ENCODE measurements at regions not wholly inside any gene's neighbourhood (a gene's known extent, or its start where the extent isn't known, plus 50 kb on each side); places are given as distances from the start of the nearest gene placed in this dataset.

DNA sequence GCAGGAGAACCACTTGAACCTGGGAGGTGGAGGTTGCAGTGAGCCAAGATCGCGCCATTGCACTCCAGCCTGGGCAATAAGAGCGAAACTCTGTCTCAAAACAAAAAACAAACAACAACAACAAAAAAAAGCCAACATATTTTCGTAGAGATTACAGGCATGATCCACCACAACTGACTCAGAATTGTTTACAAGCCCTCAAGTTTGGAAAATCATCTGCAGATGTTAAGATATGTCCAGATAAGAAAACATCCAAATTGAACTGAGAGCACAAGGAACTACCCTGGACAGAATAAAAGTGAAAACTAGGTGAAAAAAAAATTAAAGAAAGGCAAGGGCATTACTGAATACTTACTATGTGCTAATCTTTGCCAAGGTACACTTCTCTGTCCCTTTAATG lies 89.8 kb upstream of the WLS start:
- ATAC-seq (ENCODE audit: low read depth) (no peak), DNase-seq (no peak)
- Mint-ChIP-seq H3K27me3 (peaks cover 3% of the 10 kb centered on the region), H3K4me1 (no peaks in the 10 kb centered on the region), H3K36me3 (ENCODE audit: low read depth) (no peaks in the 10 kb centered on the region), H3K9me3 (no peaks in the 10 kb centered on the region), H3K27ac (no peak overlapping the region), H3K4me3 (no peak overlapping the region)
- ChIA-PET POLR2A (no interaction called here), CTCF (no interaction called here)
- intact Hi-C loops (cut with micrococcal nuclease), result no loop called here
- TF ChIP-seq, protein P1, sequence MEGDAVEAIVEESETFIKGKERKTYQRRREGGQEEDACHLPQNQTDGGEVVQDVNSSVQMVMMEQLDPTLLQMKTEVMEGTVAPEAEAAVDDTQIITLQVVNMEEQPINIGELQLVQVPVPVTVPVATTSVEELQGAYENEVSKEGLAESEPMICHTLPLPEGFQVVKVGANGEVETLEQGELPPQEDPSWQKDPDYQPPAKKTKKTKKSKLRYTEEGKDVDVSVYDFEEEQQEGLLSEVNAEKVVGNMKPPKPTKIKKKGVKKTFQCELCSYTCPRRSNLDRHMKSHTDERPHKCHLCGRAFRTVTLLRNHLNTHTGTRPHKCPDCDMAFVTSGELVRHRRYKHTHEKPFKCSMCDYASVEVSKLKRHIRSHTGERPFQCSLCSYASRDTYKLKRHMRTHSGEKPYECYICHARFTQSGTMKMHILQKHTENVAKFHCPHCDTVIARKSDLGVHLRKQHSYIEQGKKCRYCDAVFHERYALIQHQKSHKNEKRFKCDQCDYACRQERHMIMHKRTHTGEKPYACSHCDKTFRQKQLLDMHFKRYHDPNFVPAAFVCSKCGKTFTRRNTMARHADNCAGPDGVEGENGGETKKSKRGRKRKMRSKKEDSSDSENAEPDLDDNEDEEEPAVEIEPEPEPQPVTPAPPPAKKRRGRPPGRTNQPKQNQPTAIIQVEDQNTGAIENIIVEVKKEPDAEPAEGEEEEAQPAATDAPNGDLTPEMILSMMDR (IDR thresholded peaks at IDR 0.05), result no peak

DNA sequence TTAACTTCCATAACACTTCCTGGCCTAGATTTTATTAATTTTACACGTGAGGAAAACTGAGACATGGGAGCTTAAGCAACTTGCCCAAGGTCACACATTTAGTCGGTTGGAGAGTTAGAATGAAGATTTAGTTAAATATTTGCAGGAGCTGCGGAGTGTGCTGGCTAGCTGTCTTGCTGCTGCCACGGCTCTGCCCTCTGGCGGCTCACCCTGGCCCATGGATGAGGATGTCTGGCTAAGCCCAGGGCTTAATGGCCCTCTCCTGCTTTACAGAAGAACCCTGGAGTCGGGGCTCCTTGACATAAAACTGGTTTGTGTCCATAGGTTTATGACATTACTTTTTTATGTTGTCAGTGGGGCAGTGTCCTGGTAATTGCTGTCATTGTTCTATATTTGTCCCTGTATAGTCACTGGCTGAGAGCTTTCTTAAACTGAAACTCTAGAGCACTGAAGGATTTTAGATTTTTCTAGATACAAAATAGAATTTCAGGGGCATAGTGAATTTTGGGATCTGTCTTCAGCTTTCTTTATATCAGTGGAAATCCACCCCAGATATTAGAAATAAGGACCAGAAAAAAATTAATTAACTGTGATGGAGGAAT lies 88.9 kb upstream of the WLS start:
- H3K27me3 Mint-ChIP-seq, result peaks cover 3% of the 10 kb centered on the region
- H3K27ac Mint-ChIP-seq, result no peak overlapping the region
- no peak overlapping the region for H3K4me3 Mint-ChIP-seq
- H3K36me3 Mint-ChIP-seq (ENCODE audit: low read depth), result no peaks in the 10 kb centered on the region
- intact Hi-C loops (cut with micrococcal nuclease), result no loop called here
- H3K9me3 Mint-ChIP-seq, result no peaks in the 10 kb centered on the region
- DNase-seq (no peak), ATAC-seq (ENCODE audit: low read depth) (no peak)
- H3K4me1 Mint-ChIP-seq, result no peaks in the 10 kb centered on the region
- TF ChIP-seq, protein P1 (IDR thresholded peaks at IDR 0.05), result no peak
- CTCF ChIA-PET, result no interaction called here
- POLR2A ChIA-PET, result no interaction called here

DNA sequence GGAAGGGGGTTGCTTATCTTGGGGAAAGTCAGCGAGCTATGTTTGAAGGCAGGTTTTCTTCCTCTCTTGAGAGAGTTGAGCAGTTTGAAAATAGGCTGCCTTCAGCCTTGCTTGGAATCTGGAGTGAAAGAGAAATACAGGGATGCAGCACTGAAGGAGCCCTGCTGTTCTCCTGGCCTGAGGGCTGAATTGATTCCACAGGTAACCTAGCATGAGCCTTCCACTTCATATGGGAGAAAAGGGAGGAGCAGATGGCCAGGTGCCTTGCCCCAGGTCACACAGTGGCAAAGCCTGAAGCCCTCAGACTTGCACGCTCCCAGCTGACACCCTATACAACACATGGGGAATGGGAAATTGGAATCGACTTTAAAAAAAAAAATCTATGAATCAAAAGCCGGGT lies 88.0 kb upstream of the WLS start:
- ChIA-PET POLR2A (no interaction called here), CTCF (no interaction called here)
- Mint-ChIP-seq H3K4me1 (no peaks in the 10 kb centered on the region), H3K27ac (no peak overlapping the region), H3K9me3 (no peaks in the 10 kb centered on the region), H3K27me3 (peaks cover 3% of the 10 kb centered on the region), H3K36me3 (ENCODE audit: low read depth) (no peaks in the 10 kb centered on the region), H3K4me3 (no peak overlapping the region)
- intact Hi-C loops (cut with micrococcal nuclease), result no loop called here
- ATAC-seq (ENCODE audit: low read depth) (no peak), DNase-seq (no peak)
- TF ChIP-seq, protein P1 (IDR thresholded peaks at IDR 0.05), result no peak

DNA sequence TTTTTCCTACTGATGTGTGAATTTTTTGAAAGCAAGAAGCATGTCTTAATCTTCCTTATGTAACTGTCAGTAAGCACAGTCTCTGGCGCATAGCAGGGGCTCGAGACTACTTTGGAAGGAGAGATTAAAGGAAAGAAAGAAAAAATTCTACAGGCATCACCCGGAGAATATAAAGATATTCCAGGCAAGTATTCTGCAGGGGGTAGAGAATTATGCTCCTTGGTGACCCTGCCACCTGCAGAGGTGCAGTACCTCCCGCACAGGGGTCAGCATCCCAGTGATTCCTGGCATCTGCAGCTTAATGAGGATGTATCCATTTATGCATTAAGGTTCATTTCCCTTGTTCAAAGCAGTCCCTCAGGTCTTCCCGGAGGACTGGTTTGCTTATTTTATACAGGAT lies 87.6 kb upstream of the WLS start:
- TF ChIP-seq, protein P1 (IDR thresholded peaks at IDR 0.05), result no peak
- Mint-ChIP-seq H3K9me3 (no peaks in the 10 kb centered on the region), H3K36me3 (ENCODE audit: low read depth) (no peaks in the 10 kb centered on the region), H3K27me3 (peaks cover 3% of the 10 kb centered on the region), H3K27ac (no peak overlapping the region), H3K4me3 (no peak overlapping the region), H3K4me1 (no peaks in the 10 kb centered on the region)
- intact Hi-C loops (cut with micrococcal nuclease), result no loop called here
- ChIA-PET POLR2A (interaction anchor here (0.6 kb wide), 1 partner anchor 16 kb away, joined by 6 read pairs; no protein-coding TSS in a partner anchor), CTCF (no interaction called here)
- DNase-seq, result no peak
- no peak for ATAC-seq (ENCODE audit: low read depth)

DNA sequence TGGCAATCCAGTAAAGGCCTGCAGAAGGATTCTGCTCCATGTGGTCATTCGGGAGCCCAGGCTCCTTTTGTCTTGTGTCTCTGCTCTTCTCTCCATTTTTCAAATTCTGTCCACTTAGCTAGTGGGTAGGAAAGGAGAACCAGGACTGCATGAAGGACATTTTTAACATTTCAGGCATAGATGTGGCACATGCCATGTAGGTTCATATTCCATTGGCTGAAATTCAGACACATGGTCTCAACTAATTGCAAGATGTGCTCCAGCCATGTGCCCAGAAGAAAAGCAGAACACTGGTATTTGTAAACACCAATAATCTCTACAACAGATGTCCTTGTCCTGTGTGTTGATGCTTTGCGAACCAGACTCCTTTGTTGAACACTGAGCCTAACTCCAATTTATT lies 85.2 kb upstream of the WLS start:
- peaks cover 15% of the 10 kb centered on the region for H3K27me3 Mint-ChIP-seq
- TF ChIP-seq, protein P1 (IDR thresholded peaks at IDR 0.05), result no peak
- H3K4me3 Mint-ChIP-seq, result no peak overlapping the region
- no peaks in the 10 kb centered on the region for H3K4me1 Mint-ChIP-seq
- no peak overlapping the region for H3K27ac Mint-ChIP-seq
- intact Hi-C loops (cut with micrococcal nuclease), result no loop called here
- ATAC-seq (ENCODE audit: low read depth) (no peak), DNase-seq (no peak)
- H3K9me3 Mint-ChIP-seq, result no peaks in the 10 kb centered on the region
- ChIA-PET CTCF (no interaction called here), POLR2A (no interaction called here)
- H3K36me3 Mint-ChIP-seq (ENCODE audit: low read depth), result no peaks in the 10 kb centered on the region

Measured in activated B cell treated with CpG ODN at 0.5 μM for 24 hours (primary cell).